Left lung (tissue), 4 donors: ENCODE measurements at regions not wholly inside any gene's neighbourhood (a gene's known extent, or its start where the extent isn't known, plus 50 kb on each side); places are given as distances from the start of the nearest gene placed in this dataset.

Source experiments
- ATAC-seq: fragments of 200-7000 bp; cut with Tn5 transposase; one replicate; pipeline ENCODE4 v1.9.1; 2020; ENCODE audit warnings: moderate library complexity
- DNase-seq, 4 donors: peaks; one replicate each; pipeline ENCODE4 v3.0.0-alpha.2; 2013 to 2020
- H3K27ac ChIP-seq, 2 donors: fragments of 200-600 bp; sonication (generic) in 1 of 2; one replicate each; pipeline versions ENCODE4 v1.5.0 to v1.8.0; 2020 to 2021
- H3K27me3 ChIP-seq, 2 donors: fragments of 200-600 bp; sonication (generic) in 1 of 2; one replicate each; pipeline versions ENCODE4 v1.5.0 to v1.8.0; 2020 to 2021
- H3K36me3 ChIP-seq, 2 donors: fragments of 200-600 bp; sonication (generic) in 1 of 2; one replicate each; pipeline versions ENCODE4 v1.5.0 to v1.8.0; 2020 to 2021
- H3K4me1 ChIP-seq, 2 donors: fragments of 200-600 bp; one replicate each; pipeline ENCODE4 v1.8.0; 2021
- H3K4me3 ChIP-seq, 2 donors: fragments of 200-600 bp; sonication (generic) in 1 of 2; one replicate each; pipeline versions ENCODE4 v1.5.0 to v1.8.0; 2020 to 2021; ENCODE audit warnings: mild to moderate bottlenecking in 1 of 2
- H3K9me3 ChIP-seq, 2 donors: fragments of 200-600 bp; sonication (generic) in 1 of 2; one replicate each; pipeline versions ENCODE4 v1.5.0 to v1.8.0; 2020 to 2021
- intact Hi-C, 2 donors: fragments of 100-400 bp; cut with DNase I; formaldehyde crosslinking; loops; one replicate each; pipeline versions ENCODE4 v1.11.2 to v1.14.2; 2022
- TF ChIP-seq, protein P1 (sequence below), 2 donors: fragments of 200-600 bp; sonication (generic) in 1 of 2; IDR thresholded peaks; one replicate each; pipeline versions ENCODE4 v1.5.0 to v1.8.0; 2021; ENCODE audit warnings: antibody characterized with exemption in 2 of 2
- donor health status: DM: no; HTN: yes; CAD: no.
- donor health status: DM: no; HTN: no; CAD: no.

DNA sequence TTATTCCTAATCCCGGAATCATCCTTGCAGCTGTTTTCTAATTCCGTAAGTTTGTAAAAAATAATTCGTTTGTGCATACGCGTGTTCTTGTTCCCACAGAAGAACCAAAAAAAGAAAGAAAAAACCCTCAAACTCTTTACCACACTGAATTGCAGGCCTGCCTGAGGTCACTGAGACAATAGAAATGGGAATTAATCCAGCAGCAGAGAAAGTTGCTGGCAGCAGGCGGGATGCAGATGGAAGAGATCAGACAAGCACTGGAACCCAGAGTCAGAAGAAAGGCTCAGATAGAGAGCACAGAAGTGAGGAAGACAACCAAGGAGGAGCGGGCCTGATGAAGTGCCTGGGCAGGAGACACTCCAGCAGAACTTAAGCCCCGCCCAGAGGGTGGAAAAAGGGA lies 141.5 kb upstream of the VWC2 start:
- Histone ChIP-seq H3K27me3 (no peaks in the 10 kb centered on the region), H3K4me1 (no peaks in the 10 kb centered on the region), H3K27ac (no peak overlapping the region), H3K9me3 (no peaks in the 10 kb centered on the region), H3K4me3 (no peak overlapping the region), H3K36me3 (no peaks in the 10 kb centered on the region)
- intact Hi-C loops = no loop called here
- TF ChIP-seq, protein P1, sequence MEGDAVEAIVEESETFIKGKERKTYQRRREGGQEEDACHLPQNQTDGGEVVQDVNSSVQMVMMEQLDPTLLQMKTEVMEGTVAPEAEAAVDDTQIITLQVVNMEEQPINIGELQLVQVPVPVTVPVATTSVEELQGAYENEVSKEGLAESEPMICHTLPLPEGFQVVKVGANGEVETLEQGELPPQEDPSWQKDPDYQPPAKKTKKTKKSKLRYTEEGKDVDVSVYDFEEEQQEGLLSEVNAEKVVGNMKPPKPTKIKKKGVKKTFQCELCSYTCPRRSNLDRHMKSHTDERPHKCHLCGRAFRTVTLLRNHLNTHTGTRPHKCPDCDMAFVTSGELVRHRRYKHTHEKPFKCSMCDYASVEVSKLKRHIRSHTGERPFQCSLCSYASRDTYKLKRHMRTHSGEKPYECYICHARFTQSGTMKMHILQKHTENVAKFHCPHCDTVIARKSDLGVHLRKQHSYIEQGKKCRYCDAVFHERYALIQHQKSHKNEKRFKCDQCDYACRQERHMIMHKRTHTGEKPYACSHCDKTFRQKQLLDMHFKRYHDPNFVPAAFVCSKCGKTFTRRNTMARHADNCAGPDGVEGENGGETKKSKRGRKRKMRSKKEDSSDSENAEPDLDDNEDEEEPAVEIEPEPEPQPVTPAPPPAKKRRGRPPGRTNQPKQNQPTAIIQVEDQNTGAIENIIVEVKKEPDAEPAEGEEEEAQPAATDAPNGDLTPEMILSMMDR (IDR thresholded peaks at IDR 0.05) = no peak
- ATAC-seq (no peak), DNase-seq (no peak)

- Histone ChIP-seq H3K9me3 (no peaks in the 10 kb centered on the region), H3K36me3 (no peaks in the 10 kb centered on the region), H3K4me3 (no peak overlapping the region), H3K4me1 (no peaks in the 10 kb centered on the region), H3K27me3 (no peaks in the 10 kb centered on the region), H3K27ac (no peak overlapping the region)
- TF ChIP-seq, protein P1 (IDR thresholded peaks at IDR 0.05) = no peak
- ATAC-seq (no peak), DNase-seq (no peak)
- intact Hi-C loops = no loop called here
Measured at GRCh38 chr7:49635800-49636199, 137.6 kb upstream of the VWC2 start.

- ATAC-seq = no peak
- DNase-seq = no peak
- Histone ChIP-seq H3K9me3 (no peaks in the 10 kb centered on the region), H3K27me3 (no peaks in the 10 kb centered on the region), H3K27ac (no peak overlapping the region), H3K4me3 (no peak overlapping the region), H3K36me3 (no peaks in the 10 kb centered on the region), H3K4me1 (no peaks in the 10 kb centered on the region)
- intact Hi-C loops = no loop called here
- TF ChIP-seq, protein P1 (IDR thresholded peaks at IDR 0.05) = no peak
Measured at GRCh38 chr7:49636400-49636799, 137.0 kb upstream of the VWC2 start.

DNA sequence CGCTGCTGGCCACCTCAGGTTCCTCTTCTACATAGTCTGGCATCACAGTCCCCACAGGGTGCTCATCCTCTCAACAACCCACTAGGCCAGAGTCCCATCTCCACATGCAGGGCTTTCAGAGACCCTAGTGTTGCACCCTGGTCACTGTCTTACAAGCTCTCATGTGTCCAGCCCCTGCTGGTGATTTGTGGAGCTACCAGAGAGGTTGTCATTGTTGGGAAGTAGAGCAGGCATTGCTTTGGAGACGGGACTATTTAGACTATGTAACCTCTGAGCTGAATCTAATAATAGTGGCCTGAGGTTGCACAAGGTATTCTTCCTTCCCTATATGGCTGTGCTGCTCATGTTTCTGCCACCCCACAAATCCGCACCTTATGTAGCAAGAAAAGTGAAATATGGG lies 135.3 kb upstream of the VWC2 start:
- no peaks in the 10 kb centered on the region for H3K27me3 ChIP-seq
- TF ChIP-seq, protein P1 (IDR thresholded peaks at IDR 0.05) = no peak

GRCh38 chr7:49639068-49639593 lies 134.3 kb upstream of the VWC2 start:
- Histone ChIP-seq H3K27ac (no peak overlapping the region), H3K36me3 (no peaks in the 10 kb centered on the region), H3K27me3 (no peaks in the 10 kb centered on the region), H3K4me3 (no peak overlapping the region), H3K4me1 (no peaks in the 10 kb centered on the region), H3K9me3 (no peaks in the 10 kb centered on the region)
- intact Hi-C loops = no loop called here
- TF ChIP-seq, protein P1 (IDR thresholded peaks at IDR 0.05) = no peak
- DNase-seq (no peak), ATAC-seq (no peak)

More for the DNA sequence above, 135.3 kb upstream of the VWC2 start:
- H3K9me3 ChIP-seq = no peaks in the 10 kb centered on the region
- DNase-seq (no peak), ATAC-seq (no peak)
- no peaks in the 10 kb centered on the region for H3K4me1 ChIP-seq
- H3K36me3 ChIP-seq = no peaks in the 10 kb centered on the region
- intact Hi-C loops = no loop called here
- H3K4me3 ChIP-seq = no peak overlapping the region
- H3K27ac ChIP-seq = no peak overlapping the region
